H1 (cell line): ENCODE measurements at regions not wholly inside any gene's neighbourhood (a gene's known extent, or its start where the extent isn't known, plus 50 kb on each side); places are given as distances from the start of the nearest gene placed in this dataset.

ENCODE experiments used
- CTCF ChIA-PET: fragments of 300-600 bp; sonication (Branson Sonifier 250); formaldehyde crosslinking; loops from one replicate; lab custom pipeline; 2021; ENCODE audit not compliant: partially characterized antibody; lab: Charles Lee
- POLR2A ChIA-PET: fragments of 300-600 bp; sonication (Branson Sonifier 250); formaldehyde crosslinking; loops from one replicate; lab custom pipeline; 2021; ENCODE audit warnings: inconsistent platforms; ENCODE audit not compliant: partially characterized antibody; lab: Charles Lee
- DNase-seq, 2 experiments: peaks; one replicate each; pipeline versions ENCODE4 v3.0.0 to v3.0.0-alpha.2; 2010 to 2022; ENCODE audit warnings: low spot score in 2 of 2, low read depth in 1 of 2, mixed read lengths in 1 of 2
- FAIRE-seq: peaks from 2 replicates; lab custom pipeline; 2011; peaks lifted over from hg19 to GRCh38; lab: Jason Lieb, UNC
- H2AFZ ChIP-seq: 2 replicates; pipeline ENCODE4 v1.8.1; 2012; ENCODE audit warnings: low read length, inconsistent platforms
- H2AK5ac ChIP-seq: 2 replicates; pipeline ENCODE4 v1.6.1; 2013; ENCODE audit warnings: low read depth, low read length
- H2BK120ac ChIP-seq: replicated peaks from 2 replicates; pipeline ENCODE3; 2013; ENCODE audit warnings: low read depth, low read length, inconsistent platforms
- H2BK12ac ChIP-seq: 2 replicates; pipeline ENCODE4 v1.6.1; 2013; ENCODE audit warnings: low read depth, low read length
- H2BK15ac ChIP-seq: 2 replicates; pipeline ENCODE4 v1.6.1; 2013; ENCODE audit warnings: low read length
- H2BK20ac ChIP-seq: 2 replicates; pipeline ENCODE4 v1.6.1; 2013; ENCODE audit warnings: low read length
- H2BK5ac ChIP-seq: 2 replicates; pipeline ENCODE4 v1.6.1; 2013; ENCODE audit warnings: low read depth, low read length
- H3K14ac ChIP-seq: 2 replicates; pipeline ENCODE4 v1.6.1; 2013; ENCODE audit warnings: inconsistent platforms; ENCODE audit not compliant: insufficient read length
- H3K18ac ChIP-seq: 2 replicates; pipeline ENCODE4 v1.6.1; 2013; ENCODE audit warnings: low read length; ENCODE audit errors: extremely low read depth
- H3K23ac ChIP-seq: 2 replicates; pipeline ENCODE4 v1.6.1; 2013; ENCODE audit warnings: inconsistent platforms; ENCODE audit not compliant: insufficient read length
- H3K23me2 ChIP-seq: 2 replicates; pipeline ENCODE4 v1.6.1; 2013; ENCODE audit warnings: low read depth, low read length
- H3K27ac ChIP-seq: 2 replicates; pipeline ENCODE4 v1.6.1; 2011; ENCODE audit warnings: low read depth, low read length, inconsistent platforms
- H3K27me3 ChIP-seq, 4 experiments: replicated peaks in 1 of 4; 1 replicate in 1 of 4; 2 replicates in 3 of 4; pipeline versions ENCODE4 v1.6.1 to v1.8.1; 2011 to 2013; ENCODE audit warnings: low read length in 3 of 4, mild to moderate bottlenecking in 3 of 4, inconsistent platforms in 2 of 4, mixed read lengths in 2 of 4, moderate library complexity in 1 of 4; ENCODE audit not compliant: control insufficient read depth in 3 of 4, insufficient read depth in 3 of 4; ENCODE audit errors: extremely low read depth in 1 of 4
- H3K36me3 ChIP-seq, 4 experiments: 2 replicates each; pipeline versions ENCODE4 v1.6.1 to v1.8.1; 2011 to 2013; ENCODE audit warnings: mild to moderate bottlenecking in 4 of 4, low read length in 3 of 4, moderate library complexity in 2 of 4, control low read depth in 1 of 4, inconsistent platforms in 1 of 4; ENCODE audit not compliant: insufficient read depth in 4 of 4, control insufficient read depth in 2 of 4
- H3K4ac ChIP-seq: replicated peaks from 2 replicates; pipeline ENCODE3; 2013; ENCODE audit warnings: low read length, low read depth, mixed read lengths, inconsistent platforms; ENCODE audit not compliant: insufficient read length
- H3K4me1 ChIP-seq, 4 experiments: replicated peaks in 1 of 4; 1 replicate in 1 of 4; 2 replicates in 3 of 4; pipeline versions ENCODE4 v1.6.1 to v1.8.1; 2011 to 2013; ENCODE audit warnings: low read length in 3 of 4, inconsistent platforms in 2 of 4, mixed read lengths in 1 of 4; ENCODE audit not compliant: insufficient read depth in 4 of 4, control insufficient read depth in 3 of 4
- H3K4me2 ChIP-seq, 2 experiments: 2 replicates each; pipeline versions ENCODE4 v1.6.1 to v1.8.1; 2011 to 2013; ENCODE audit warnings: low read depth in 2 of 2, low read length in 2 of 2, control low read depth in 1 of 2, inconsistent platforms in 1 of 2, mild to moderate bottlenecking in 1 of 2; ENCODE audit not compliant: insufficient read depth in 1 of 2
- H3K4me3 ChIP-seq, 4 experiments: fragments of 200-600, 300-600 bp in 1 of 4; sonication (generic), shearing (Covaris generic), sonication (Bioruptor Twin) in 1 of 4; 2 replicates each; pipeline versions ENCODE4 v1.5.1 to v1.8.1; 2011 to 2016; ENCODE audit warnings: low read length in 4 of 4, low read depth in 3 of 4, control low read depth in 2 of 4, inconsistent platforms in 2 of 4, mild to moderate bottlenecking in 2 of 4, mixed read lengths in 1 of 4, moderate library complexity in 1 of 4; ENCODE audit not compliant: insufficient read depth in 2 of 4; ENCODE audit errors: extremely low read depth in 1 of 4
- H3K56ac ChIP-seq: replicated peaks from 2 replicates; pipeline ENCODE3; 2013; ENCODE audit warnings: low read depth, mild to moderate bottlenecking, mixed read lengths, low read length, inconsistent platforms; ENCODE audit not compliant: insufficient read length
- H3K79me1 ChIP-seq: 2 replicates; pipeline ENCODE4 v1.6.1; 2013; ENCODE audit warnings: low read depth, low read length, control low read depth
- H3K79me2 ChIP-seq, 2 experiments: 2 replicates each; pipeline versions ENCODE4 v1.6.1 to v1.8.1; 2012 to 2013; ENCODE audit warnings: low read length in 2 of 2, mild to moderate bottlenecking in 2 of 2, inconsistent platforms in 1 of 2; ENCODE audit not compliant: insufficient read depth in 2 of 2, control insufficient read depth in 1 of 2
- H3K9ac ChIP-seq, 4 experiments: replicated peaks in 1 of 4; 1 replicate in 1 of 4; 2 replicates in 3 of 4; pipeline versions ENCODE4 v1.6.1 to v1.8.1; 2011 to 2013; ENCODE audit warnings: low read depth in 3 of 4, low read length in 3 of 4, control low read depth in 2 of 4, mild to moderate bottlenecking in 2 of 4, moderate library complexity in 2 of 4, inconsistent platforms in 1 of 4; ENCODE audit errors: extremely low read depth in 1 of 4
- H3K9me3 ChIP-seq, 2 experiments: 2 replicates each; pipeline versions ENCODE4 v1.6.1 to v1.8.1; 2012 to 2013; ENCODE audit warnings: mild to moderate bottlenecking in 2 of 2, moderate library complexity in 2 of 2, control low read depth in 1 of 2, inconsistent platforms in 1 of 2, low read depth in 1 of 2, low read length in 1 of 2, mixed read lengths in 1 of 2; ENCODE audit not compliant: insufficient read depth in 2 of 2
- H4K20me1 ChIP-seq, 2 experiments: replicated peaks in 1 of 2; 2 replicates each; pipeline versions ENCODE3 to v1.8.1; 2011 to 2013; ENCODE audit warnings: inconsistent platforms in 2 of 2, low read length in 2 of 2, mild to moderate bottlenecking in 1 of 2; ENCODE audit not compliant: insufficient read depth in 2 of 2, control insufficient read depth in 1 of 2
- H4K5ac ChIP-seq: 2 replicates; pipeline ENCODE4 v1.6.1; 2013; ENCODE audit warnings: low read length, low read depth, mixed read lengths, inconsistent platforms; ENCODE audit not compliant: insufficient read length
- H4K8ac ChIP-seq: 2 replicates; pipeline ENCODE4 v1.8.0; 2013; ENCODE audit warnings: mild to moderate bottlenecking, moderate library complexity, low read length, inconsistent platforms; ENCODE audit not compliant: insufficient read depth; ENCODE audit errors: extremely low read depth
- H4K91ac ChIP-seq: replicated peaks from 2 replicates; pipeline ENCODE3; 2013; ENCODE audit warnings: low read length, mixed read lengths, inconsistent platforms; ENCODE audit not compliant: insufficient read length
- CBX8 ChIP-seq: fragments of 300-800, 300-1000 bp; sonication (generic); IDR thresholded peaks from 2 replicates; pipeline ENCODE4 v1.7.1; 2016; ENCODE audit warnings: low read depth, low read length, borderline replicate concordance
- KDM5A ChIP-seq: fragments of 200-600 bp; IDR thresholded peaks from 2 replicates; pipeline ENCODE4 v1.7.1; 2012; ENCODE audit warnings: mild to moderate bottlenecking, low read length, inconsistent platforms, mixed read lengths
- MAX ChIP-seq: IDR thresholded peaks from 2 replicates; pipeline ENCODE4 v1.6.1; 2012; ENCODE audit warnings: inconsistent platforms
- RAD21 ChIP-seq, 2 experiments: IDR thresholded peaks in 1 of 2; conservative IDR thresholded peaks in 1 of 2; 2 replicates each; pipeline ENCODE4 v1.6.1; 2011; ENCODE audit warnings: low read depth in 2 of 2, low read length in 2 of 2, improper control_type of control experiment in 1 of 2, inconsistent platforms in 1 of 2, mild to moderate bottlenecking in 1 of 2, moderate library complexity in 1 of 2
- RFX5 ChIP-seq: IDR thresholded peaks from 2 replicates; pipeline ENCODE4 v1.6.1; 2011; ENCODE audit warnings: low read depth, low read length, improper control_type of control experiment, borderline replicate concordance
- TBP ChIP-seq: IDR thresholded peaks from 2 replicates; pipeline ENCODE4 v1.6.1; 2011; ENCODE audit warnings: low read depth, low read length, improper control_type of control experiment
- USF2 ChIP-seq: IDR thresholded peaks from 2 replicates; pipeline ENCODE4 v1.6.1; 2011; ENCODE audit warnings: low read length, improper control_type of control experiment
- WGBS, 2 experiments: shearing (Covaris generic) in 1 of 2; methylation state at CpG; one replicate each; pipeline versions ENCODE4 v1.1.6 to v1.1.7; 2013 to 2015; ENCODE audit warnings: low lambda C conversion rate in 2 of 2, mixed read lengths in 2 of 2, inconsistent platforms in 1 of 2, low coverage in 1 of 2, missing lambda C conversion rate in 1 of 2; ENCODE audit not compliant: insufficient replicate concordance in 2 of 2, insufficient coverage in 1 of 2, insufficient read length in 1 of 2; ENCODE audit errors: extremely low coverage in 1 of 2, missing lambda C conversion rate in 1 of 2; 5-methylcytosine and 5-hydroxymethylcytosine counted together

- TF ChIP-seq KDM5A (no peak), RAD21 (IDR thresholded peaks at IDR 0.05 in 1 of 2, conservative IDR thresholded peaks at IDR 0.05 in 1 of 2; ENCODE audit: low read depth in 2 of 2, low read length in 2 of 2) (no peak), CBX8 (no peak), RFX5 (no peak), MAX (no peak), USF2 (no peak), TBP (no peak)
- H3K9me3 ChIP-seq, result peaks cover 3 to 16% of the 10 kb centered on the region in 2 experiments; a peak in 2 of 4 replicates
- CTCF ChIA-PET, result interaction anchor here (1.9 kb wide), 1 partner anchor 19 kb away, joined by 5 read pairs; no protein-coding TSS in a partner anchor
- no peaks in the 10 kb centered on the region for H3K79me1 ChIP-seq
- no peak overlapping the region for H2BK20ac ChIP-seq
- H3K4me1 ChIP-seq, result no peaks in the 10 kb centered on the region
- no peak overlapping the region for H3K18ac ChIP-seq
- FAIRE-seq, result peak; percentile 68
- H3K4ac ChIP-seq, result no peak overlapping the region
- H3K79me2 ChIP-seq, result no peaks in the 10 kb centered on the region
- no peak overlapping the region for H4K91ac ChIP-seq
- no peaks in the 10 kb centered on the region for H3K36me3 ChIP-seq
- H3K9ac ChIP-seq, result no peak overlapping the region
- no peak overlapping the region for H3K23ac ChIP-seq
- DNase-seq, result no peak
- 100% methylated on average over 1 of the region's 1 CpG; no CpG with 5 or more reads in 1 of the 2 experiments for WGBS, 2 experiments
- no peaks in the 10 kb centered on the region for H4K20me1 ChIP-seq
- H3K14ac ChIP-seq, result no peak overlapping the region
- no peak overlapping the region for H2BK5ac ChIP-seq
- H3K4me2 ChIP-seq, result no peak overlapping the region
- H3K56ac ChIP-seq, result no peak overlapping the region
- H4K5ac ChIP-seq, result no peak overlapping the region
- no peak overlapping the region for H2BK12ac ChIP-seq
- H2BK15ac ChIP-seq, result no peak overlapping the region
- H2AFZ ChIP-seq, result no peak overlapping the region
- no peak overlapping the region for H4K8ac ChIP-seq
- POLR2A ChIA-PET, result no interaction called here
- no peak overlapping the region for H2BK120ac ChIP-seq
- H3K23me2 ChIP-seq, result no peaks in the 10 kb centered on the region
- no peak overlapping the region for H3K27ac ChIP-seq
- no peaks in the 10 kb centered on the region for H3K27me3 ChIP-seq
- H2AK5ac ChIP-seq, result no peak overlapping the region
- H3K4me3 ChIP-seq, result no peak overlapping the region
These were observed 1035.4 kb downstream of the SH3BGRL start for GRCh38 chrX:82237328-82237727.
